ENCODE measurements at regions not wholly inside any gene's neighbourhood (a gene's known extent, or its start where the extent isn't known, plus 50 kb on each side); places are given as distances from the start of the nearest gene placed in this dataset.

DNA sequence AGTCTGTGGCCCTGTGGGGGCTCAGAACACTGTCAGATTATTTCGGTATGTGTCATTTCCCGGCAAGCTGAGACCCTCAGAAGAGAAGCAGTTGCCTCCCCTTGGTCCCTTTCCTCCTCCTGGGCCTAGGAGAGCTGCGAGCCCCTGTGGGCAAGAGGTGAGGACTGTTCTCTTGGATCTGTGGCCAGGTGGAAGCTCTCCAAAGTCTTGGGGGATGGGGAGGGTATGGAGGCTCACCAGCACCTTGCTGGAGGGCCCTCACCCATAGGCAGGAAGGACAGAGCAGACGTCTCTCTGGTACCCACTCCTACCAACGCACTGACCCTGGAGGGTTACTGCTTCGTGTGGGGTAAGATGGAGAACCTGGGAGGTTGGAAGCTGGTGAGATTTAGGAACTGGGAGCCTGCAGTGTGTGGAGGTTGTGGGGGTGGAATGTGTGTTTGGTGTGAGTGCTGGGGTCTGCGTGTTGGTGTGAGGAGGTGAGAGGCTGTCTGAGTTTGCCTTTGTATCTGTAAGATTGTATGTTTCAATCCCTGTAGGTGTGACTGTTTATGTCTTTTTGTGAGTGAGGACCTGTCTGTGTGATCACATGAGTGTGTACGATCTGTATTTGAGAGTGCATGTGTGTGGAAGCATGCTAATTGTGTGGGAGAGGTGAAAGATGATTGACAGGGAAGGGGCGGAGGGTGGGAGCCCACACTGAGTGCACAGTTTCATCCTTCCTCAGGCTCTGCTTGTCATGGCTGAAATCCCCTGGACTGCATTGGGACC, 52.4 kb upstream of the PSD2 start (continued):
- TF ChIP-seq, protein P1, sequence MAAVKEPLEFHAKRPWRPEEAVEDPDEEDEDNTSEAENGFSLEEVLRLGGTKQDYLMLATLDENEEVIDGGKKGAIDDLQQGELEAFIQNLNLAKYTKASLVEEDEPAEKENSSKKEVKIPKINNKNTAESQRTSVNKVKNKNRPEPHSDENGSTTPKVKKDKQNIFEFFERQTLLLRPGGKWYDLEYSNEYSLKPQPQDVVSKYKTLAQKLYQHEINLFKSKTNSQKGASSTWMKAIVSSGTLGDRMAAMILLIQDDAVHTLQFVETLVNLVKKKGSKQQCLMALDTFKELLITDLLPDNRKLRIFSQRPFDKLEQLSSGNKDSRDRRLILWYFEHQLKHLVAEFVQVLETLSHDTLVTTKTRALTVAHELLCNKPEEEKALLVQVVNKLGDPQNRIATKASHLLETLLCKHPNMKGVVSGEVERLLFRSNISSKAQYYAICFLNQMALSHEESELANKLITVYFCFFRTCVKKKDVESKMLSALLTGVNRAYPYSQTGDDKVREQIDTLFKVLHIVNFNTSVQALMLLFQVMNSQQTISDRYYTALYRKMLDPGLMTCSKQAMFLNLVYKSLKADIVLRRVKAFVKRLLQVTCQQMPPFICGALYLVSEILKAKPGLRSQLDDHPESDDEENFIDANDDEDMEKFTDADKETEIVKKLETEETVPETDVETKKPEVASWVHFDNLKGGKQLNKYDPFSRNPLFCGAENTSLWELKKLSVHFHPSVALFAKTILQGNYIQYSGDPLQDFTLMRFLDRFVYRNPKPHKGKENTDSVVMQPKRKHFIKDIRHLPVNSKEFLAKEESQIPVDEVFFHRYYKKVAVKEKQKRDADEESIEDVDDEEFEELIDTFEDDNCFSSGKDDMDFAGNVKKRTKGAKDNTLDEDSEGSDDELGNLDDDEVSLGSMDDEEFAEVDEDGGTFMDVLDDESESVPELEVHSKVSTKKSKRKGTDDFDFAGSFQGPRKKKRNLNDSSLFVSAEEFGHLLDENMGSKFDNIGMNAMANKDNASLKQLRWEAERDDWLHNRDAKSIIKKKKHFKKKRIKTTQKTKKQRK (IDR thresholded peaks at IDR 0.05; ENCODE audit: low read depth, low read length), result no peak
- TF ChIP-seq BACH1 (IDR thresholded peaks at IDR 0.05; ENCODE audit: borderline replicate concordance), result peak; percentile 64; the same call in 1 of the 2 replicates

DNA sequence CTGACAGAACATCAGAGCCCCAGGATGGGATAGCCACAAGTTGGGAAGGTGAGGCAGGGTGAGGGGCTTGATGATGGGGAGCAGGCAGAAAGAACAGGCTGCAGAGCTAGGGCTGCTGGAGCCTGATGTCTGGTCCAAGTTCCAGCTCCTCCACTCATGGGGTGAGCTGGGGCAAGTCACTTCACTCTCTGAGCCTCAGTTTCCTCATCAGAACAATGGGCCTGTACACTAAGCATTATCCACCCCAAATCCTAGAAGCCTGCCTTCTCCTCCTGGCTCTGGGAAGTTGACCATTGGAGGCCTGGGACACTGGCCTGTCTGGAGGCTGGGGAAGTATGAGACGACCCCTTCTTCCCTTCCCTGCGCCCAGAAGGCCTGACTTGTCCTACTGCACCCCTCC, 51.8 kb upstream of the PSD2 start:
- POLR2A ChIA-PET, result interaction anchor here (1.0 to 3.0 kb wide), 5 partner anchors 10 to 84 kb away, joined by 3 to 15 read pairs (median 5); no protein-coding TSS in a partner anchor
- no peak overlapping the region for H3K9ac ChIP-seq (ENCODE audit: control insufficient read depth, insufficient read depth, low read length)
- H3K36me3 ChIP-seq (ENCODE audit: control insufficient read depth in 2 of 2, insufficient read depth in 2 of 2, low read length in 1 of 2), result no peaks in the 10 kb centered on the region
- FAIRE-seq (no peak), DNase-seq (ENCODE audit: low read depth, low spot score) (no peak), ATAC-seq (no peak)
- H4K20me1 ChIP-seq (ENCODE audit: control insufficient read depth, insufficient read depth), result no peaks in the 10 kb centered on the region; the same call in 1 of the 2 replicates
- WGBS (ENCODE audit: insufficient coverage, insufficient replicate concordance, low lambda C conversion rate, missing lambda C conversion rate), result 54% methylated on average over 2 of the region's 2 CpGs
- intact Hi-C loops (cut with micrococcal nuclease; ENCODE audit: unreplicated experiment), result no loop called here
- H3K4me1 ChIP-seq (ENCODE audit: control insufficient read depth, insufficient read depth, low read length), result peaks cover 57% of the 10 kb centered on the region
- CTCF ChIA-PET, result interaction anchor here (0.9 to 4.1 kb wide), 6 partner anchors 20 to 112 kb away, joined by 3 to 25 read pairs (median 12); no protein-coding TSS in a partner anchor
- no peak overlapping the region for H3K4me3 ChIP-seq
- in situ Hi-C loops (cut with MboI), result no loop called here
- BruUV-seq (replicated peaks), result no TSS peak
- peaks cover 0 to 13% of the 10 kb centered on the region in 2 experiments; a peak in 3 of 4 replicates for H3K27me3 ChIP-seq (replicated peaks in 1 of 2; ENCODE audit: control insufficient read depth in 2 of 2, insufficient read depth in 2 of 2, low read length in 1 of 2)
- RAD21 ChIA-PET (ENCODE audit: unreplicated experiment), result interaction anchor here (0.6 to 5.3 kb wide), 9 partner anchors 13 to 282 kb away, joined by 3 to 60 read pairs (median 4); no protein-coding TSS in a partner anchor
- no peak overlapping the region for H2AFZ ChIP-seq (ENCODE audit: control insufficient read depth, low read depth, low read length)
- H3K9me3 ChIP-seq (replicated peaks; ENCODE audit: control insufficient read depth, insufficient read depth, low read length), result no peaks in the 10 kb centered on the region
- H3K4me2 ChIP-seq (ENCODE audit: control insufficient read depth, insufficient read depth), result no peak overlapping the region
- no peaks in the 10 kb centered on the region for H3K79me2 ChIP-seq (ENCODE audit: control insufficient read depth, insufficient read depth, low read length)
- SMC1A ChIA-PET (ENCODE audit: uncharacterized antibody, unreplicated experiment), result interaction anchor here (0.9 to 7.1 kb wide), 7 partner anchors 10 to 108 kb away, joined by 3 to 50 read pairs (median 6); no protein-coding TSS in a partner anchor
- H3K27ac ChIP-seq (ENCODE audit: control insufficient read depth, insufficient read depth), result no peak overlapping the region
- TF ChIP-seq, protein P2, sequence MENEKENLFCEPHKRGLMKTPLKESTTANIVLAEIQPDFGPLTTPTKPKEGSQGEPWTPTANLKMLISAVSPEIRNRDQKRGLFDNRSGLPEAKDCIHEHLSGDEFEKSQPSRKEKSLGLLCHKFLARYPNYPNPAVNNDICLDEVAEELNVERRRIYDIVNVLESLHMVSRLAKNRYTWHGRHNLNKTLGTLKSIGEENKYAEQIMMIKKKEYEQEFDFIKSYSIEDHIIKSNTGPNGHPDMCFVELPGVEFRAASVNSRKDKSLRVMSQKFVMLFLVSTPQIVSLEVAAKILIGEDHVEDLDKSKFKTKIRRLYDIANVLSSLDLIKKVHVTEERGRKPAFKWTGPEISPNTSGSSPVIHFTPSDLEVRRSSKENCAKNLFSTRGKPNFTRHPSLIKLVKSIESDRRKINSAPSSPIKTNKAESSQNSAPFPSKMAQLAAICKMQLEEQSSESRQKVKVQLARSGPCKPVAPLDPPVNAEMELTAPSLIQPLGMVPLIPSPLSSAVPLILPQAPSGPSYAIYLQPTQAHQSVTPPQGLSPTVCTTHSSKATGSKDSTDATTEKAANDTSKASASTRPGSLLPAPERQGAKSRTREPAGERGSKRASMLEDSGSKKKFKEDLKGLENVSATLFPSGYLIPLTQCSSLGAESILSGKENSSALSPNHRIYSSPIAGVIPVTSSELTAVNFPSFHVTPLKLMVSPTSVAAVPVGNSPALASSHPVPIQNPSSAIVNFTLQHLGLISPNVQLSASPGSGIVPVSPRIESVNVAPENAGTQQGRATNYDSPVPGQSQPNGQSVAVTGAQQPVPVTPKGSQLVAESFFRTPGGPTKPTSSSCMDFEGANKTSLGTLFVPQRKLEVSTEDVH (IDR thresholded peaks at IDR 0.05; ENCODE audit: low read depth, partially characterized antibody), result no peak

All from GM12878 (cell line).